GM10266 (cell line): ENCODE measurements at regions not wholly inside any gene's neighbourhood (a gene's known extent, or its start where the extent isn't known, plus 50 kb on each side); places are given as distances from the start of the nearest gene placed in this dataset.

Experiments used
- DNase-seq: peaks from one replicate; pipeline ENCODE4 v3.0.0; 2012; ENCODE audit errors: extremely low spot score
- CTCF ChIP-seq: IDR thresholded peaks from 2 replicates; pipeline ENCODE4 v1.5.1; 2012; ENCODE audit warnings: mild to moderate bottlenecking, low read depth; ENCODE audit not compliant: control insufficient read depth, insufficient read depth; ENCODE audit errors: missing control alignments

GRCh38 chr1:187249196-187249595 lies 420.4 kb downstream of the PLA2G4A start:
- TF ChIP-seq CTCF = no peak
- no peak for DNase-seq

GRCh38 chr1:187252923-187253322 lies 424.2 kb downstream of the PLA2G4A start:
- TF ChIP-seq CTCF = no peak
- no peak for DNase-seq

- DNase-seq = no peak
- TF ChIP-seq CTCF = no peak
These were observed 428.7 kb downstream of the PLA2G4A start for GRCh38 chr1:187257476-187257875.

GRCh38 chr1:187261637-187262036 lies 432.9 kb downstream of the PLA2G4A start:
- no peak for DNase-seq
- TF ChIP-seq CTCF = no peak

GRCh38 chr1:187262731-187263130 lies 434.0 kb downstream of the PLA2G4A start:
- no peak for DNase-seq
- no peak for TF ChIP-seq CTCF

- peak; percentile 29 for TF ChIP-seq CTCF
- no peak for DNase-seq
These were observed 436.4 kb downstream of the PLA2G4A start for GRCh38 chr1:187264995-187265602.

- DNase-seq = no peak
- no peak for TF ChIP-seq CTCF
These were observed 437.3 kb downstream of the PLA2G4A start for GRCh38 chr1:187266051-187266450.
